ENCODE measurements at regions not wholly inside any gene's neighbourhood (a gene's known extent, or its start where the extent isn't known, plus 50 kb on each side); places are given as distances from the start of the nearest gene placed in this dataset.
A peak's percentile ranks its signal among the peaks of the same experiment; 100 is the strongest.
"Not testable (repeated sequence)": the region's sequence is repeated elsewhere in the genome, so short reads cannot be mapped to it uniquely, and the experiment has no call there.

DNA sequence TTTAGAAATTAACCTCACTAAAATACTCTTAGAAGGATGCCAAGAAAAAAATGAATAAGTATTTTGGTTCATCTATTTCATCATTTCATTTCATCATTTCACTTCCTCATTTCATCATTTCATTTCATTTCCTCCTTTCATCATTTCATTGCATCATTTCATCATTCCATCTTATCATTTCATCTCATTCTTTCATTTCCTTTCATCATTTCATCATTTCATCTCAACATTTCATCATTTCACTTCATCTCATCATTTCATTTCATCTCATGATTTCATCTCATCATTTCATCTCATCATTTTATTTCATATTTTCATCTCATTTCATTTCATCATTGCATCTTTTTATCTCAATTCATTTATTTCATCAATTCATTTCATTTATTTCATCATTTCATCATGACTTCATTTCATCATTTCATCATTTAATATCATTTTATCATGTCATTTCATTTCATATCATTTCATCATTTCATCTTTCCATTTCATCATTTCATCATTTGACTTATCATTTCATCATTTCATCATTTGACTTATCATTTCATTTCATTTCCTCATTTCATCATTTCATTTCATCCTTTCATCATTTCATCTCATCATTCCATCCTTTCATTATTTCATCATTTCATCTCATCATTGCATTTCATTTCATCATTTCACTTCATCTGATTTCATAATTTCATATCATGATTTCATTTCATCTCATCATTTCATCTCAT is 129.9 kb downstream of the ZNF92 start:
- H3K4me3 Mint-ChIP-seq = no peak overlapping the region
- no peaks in the 10 kb centered on the region for H3K4me1 Mint-ChIP-seq
- Histone ChIP-seq H3K9me3 (ENCODE audit: control insufficient read depth in 2 of 2, low read length in 2 of 2) (no peaks in the 10 kb centered on the region), H3K4me1 (ENCODE audit: control insufficient read depth, insufficient read depth, low read length, poor library complexity, severe bottlenecking) (no peaks in the 10 kb centered on the region), H3K4me3 (ENCODE audit: low read depth, low read length) (no peak overlapping the region), H3K36me3 (ENCODE audit: control insufficient read depth, insufficient read depth, low read length) (no peaks in the 10 kb centered on the region), H3K27ac (ENCODE audit: insufficient read depth, low read length, poor library complexity, severe bottlenecking) (no peak overlapping the region), H3K27me3 (ENCODE audit: control insufficient read depth, insufficient read depth, low read length) (no peaks in the 10 kb centered on the region)
- no peak overlapping the region for H3K27ac Mint-ChIP-seq
- H3K36me3 Mint-ChIP-seq = no peaks in the 10 kb centered on the region
- ATAC-seq (ENCODE audit: low read depth in 2 of 2) (no peak), DNase-seq (no peak)
- peaks cover 4% of the 10 kb centered on the region for H3K27me3 Mint-ChIP-seq
- H3K9me3 Mint-ChIP-seq = peaks cover 0 to 3% (median 0%) of the 10 kb centered on the region in 7 donors

DNA sequence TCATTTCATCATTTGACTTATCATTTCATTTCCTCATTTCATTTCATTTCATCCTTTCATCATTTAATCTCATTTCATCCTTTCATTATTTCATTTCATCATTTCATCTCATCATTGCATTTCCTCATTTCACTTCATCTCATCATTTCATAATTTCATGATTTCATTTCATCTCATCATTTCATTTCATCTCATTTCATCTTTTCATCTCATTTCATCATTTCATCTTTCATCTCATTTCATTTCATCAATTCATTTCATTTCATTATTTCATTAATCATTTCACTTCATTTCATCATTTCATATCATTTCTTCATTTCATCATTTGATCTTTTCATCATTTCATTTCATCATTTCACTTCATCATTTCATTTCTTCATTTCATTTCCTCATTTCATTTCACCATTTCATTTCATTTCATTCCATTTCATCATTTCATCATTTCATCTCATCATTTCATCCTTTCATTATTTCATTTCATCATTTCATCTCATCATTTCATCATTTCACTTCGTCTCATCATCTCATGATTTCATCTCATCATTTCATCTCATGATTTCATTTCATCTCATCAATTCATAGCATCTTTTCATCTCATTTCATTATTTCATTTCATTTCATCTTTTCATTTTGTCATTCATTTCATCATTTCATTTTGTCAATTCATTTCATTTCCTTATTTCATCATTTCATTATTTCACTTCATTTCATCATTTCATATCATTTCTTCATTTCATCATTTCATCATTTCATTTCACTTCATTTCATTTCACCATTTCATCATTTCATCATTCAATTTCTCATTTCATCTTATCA is 131.1 kb downstream of the ZNF92 start:
- not testable (repeated sequence) for H3K9me3 Mint-ChIP-seq; H3K27me3 Mint-ChIP-seq; H3K9me3 ChIP-seq (ENCODE audit: control insufficient read depth in 2 of 2, low read length in 2 of 2); H3K27ac Mint-ChIP-seq; H3K36me3 Mint-ChIP-seq; H3K36me3 ChIP-seq (ENCODE audit: control insufficient read depth, insufficient read depth, low read length); H3K4me1 ChIP-seq (ENCODE audit: control insufficient read depth, insufficient read depth, low read length, poor library complexity, severe bottlenecking); H3K27me3 ChIP-seq (ENCODE audit: control insufficient read depth, insufficient read depth, low read length); ATAC-seq (ENCODE audit: low read depth in 2 of 2); H3K4me1 Mint-ChIP-seq; H3K4me3 ChIP-seq (ENCODE audit: low read depth, low read length); DNase-seq; H3K27ac ChIP-seq (ENCODE audit: insufficient read depth, low read length, poor library complexity, severe bottlenecking); H3K4me3 Mint-ChIP-seq

DNA sequence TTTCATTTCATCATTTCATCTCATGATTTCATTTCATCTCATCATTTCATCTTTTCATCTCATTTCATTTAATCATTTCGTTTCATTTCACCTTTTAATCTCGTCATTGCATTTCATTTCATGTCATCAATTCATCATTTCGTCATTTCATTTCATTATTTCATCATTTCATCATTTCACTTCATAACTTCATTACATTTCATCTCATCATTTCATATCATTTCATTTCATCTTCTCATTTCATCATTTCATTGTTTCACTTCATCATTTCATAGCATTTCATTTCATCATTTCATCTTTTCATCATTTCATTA is 131.6 kb downstream of the ZNF92 start:
- H3K27me3 Mint-ChIP-seq; DNase-seq; H3K27ac ChIP-seq (ENCODE audit: insufficient read depth, low read length, poor library complexity, severe bottlenecking); H3K4me3 Mint-ChIP-seq; H3K9me3 ChIP-seq (ENCODE audit: control insufficient read depth in 2 of 2, low read length in 2 of 2); H3K36me3 Mint-ChIP-seq; H3K4me1 Mint-ChIP-seq; H3K27me3 ChIP-seq (ENCODE audit: control insufficient read depth, insufficient read depth, low read length); H3K9me3 Mint-ChIP-seq; H3K27ac Mint-ChIP-seq; H3K4me1 ChIP-seq (ENCODE audit: control insufficient read depth, insufficient read depth, low read length, poor library complexity, severe bottlenecking); H3K4me3 ChIP-seq (ENCODE audit: low read depth, low read length); H3K36me3 ChIP-seq (ENCODE audit: control insufficient read depth, insufficient read depth, low read length); ATAC-seq (ENCODE audit: low read depth in 2 of 2): not testable (repeated sequence)

DNA sequence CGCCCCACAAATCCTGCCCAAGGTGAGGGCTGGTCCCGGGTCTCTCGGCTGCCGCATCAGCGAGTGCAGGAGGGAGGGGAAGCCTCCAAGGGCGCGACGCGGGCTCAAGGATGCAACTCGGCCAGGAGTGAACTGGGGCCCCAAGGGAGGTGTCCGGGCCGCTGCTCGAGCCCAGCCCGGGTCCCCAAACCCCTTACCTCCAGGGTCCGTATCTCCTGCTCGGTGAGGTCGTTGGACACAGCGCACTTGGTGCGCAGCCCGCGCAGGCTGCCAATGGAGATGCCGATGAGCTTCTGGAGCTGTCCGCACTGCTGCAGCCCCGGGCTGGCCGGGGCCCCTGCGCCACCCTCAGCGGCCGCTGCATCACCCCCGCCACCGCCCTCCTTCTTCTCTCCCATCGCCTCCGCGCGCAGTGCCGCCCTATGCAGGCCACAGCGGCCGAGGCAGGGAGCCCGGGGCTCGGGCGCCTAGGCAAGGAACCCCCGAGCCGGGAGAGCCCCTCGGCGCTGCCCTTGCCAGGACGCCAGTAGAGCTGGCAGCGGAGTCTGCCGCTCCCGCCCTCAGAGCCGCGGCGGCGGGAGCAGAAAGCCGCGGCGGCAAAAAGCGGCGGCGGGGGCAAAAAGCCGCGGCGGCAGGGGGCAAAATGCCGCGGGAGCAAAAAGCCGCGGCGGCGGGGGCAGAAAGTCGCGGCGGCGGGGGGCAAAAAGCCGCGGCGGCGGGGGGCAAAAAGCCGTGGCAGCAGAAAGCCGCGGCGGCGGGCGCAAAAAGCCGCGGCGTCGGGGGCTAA is 135.1 kb downstream of the ZNF92 start:
- H3K36me3 ChIP-seq (ENCODE audit: control insufficient read depth, insufficient read depth, low read length); H3K4me3 ChIP-seq (ENCODE audit: low read depth, low read length); H3K4me1 Mint-ChIP-seq; H3K9me3 ChIP-seq (ENCODE audit: control insufficient read depth in 2 of 2, low read length in 2 of 2); H3K27ac ChIP-seq (ENCODE audit: insufficient read depth, low read length, poor library complexity, severe bottlenecking); H3K9me3 Mint-ChIP-seq; H3K27me3 ChIP-seq (ENCODE audit: control insufficient read depth, insufficient read depth, low read length); H3K36me3 Mint-ChIP-seq; ATAC-seq (ENCODE audit: low read depth in 2 of 2); DNase-seq; H3K4me1 ChIP-seq (ENCODE audit: control insufficient read depth, insufficient read depth, low read length, poor library complexity, severe bottlenecking); H3K27ac Mint-ChIP-seq: not testable (repeated sequence)
- Mint-ChIP-seq H3K4me3 (peak overlapping the region in 3 of 4 donors; percentile 43 to 77 (median 43)), H3K27me3 (peaks cover 27% of the 10 kb centered on the region)

DNA sequence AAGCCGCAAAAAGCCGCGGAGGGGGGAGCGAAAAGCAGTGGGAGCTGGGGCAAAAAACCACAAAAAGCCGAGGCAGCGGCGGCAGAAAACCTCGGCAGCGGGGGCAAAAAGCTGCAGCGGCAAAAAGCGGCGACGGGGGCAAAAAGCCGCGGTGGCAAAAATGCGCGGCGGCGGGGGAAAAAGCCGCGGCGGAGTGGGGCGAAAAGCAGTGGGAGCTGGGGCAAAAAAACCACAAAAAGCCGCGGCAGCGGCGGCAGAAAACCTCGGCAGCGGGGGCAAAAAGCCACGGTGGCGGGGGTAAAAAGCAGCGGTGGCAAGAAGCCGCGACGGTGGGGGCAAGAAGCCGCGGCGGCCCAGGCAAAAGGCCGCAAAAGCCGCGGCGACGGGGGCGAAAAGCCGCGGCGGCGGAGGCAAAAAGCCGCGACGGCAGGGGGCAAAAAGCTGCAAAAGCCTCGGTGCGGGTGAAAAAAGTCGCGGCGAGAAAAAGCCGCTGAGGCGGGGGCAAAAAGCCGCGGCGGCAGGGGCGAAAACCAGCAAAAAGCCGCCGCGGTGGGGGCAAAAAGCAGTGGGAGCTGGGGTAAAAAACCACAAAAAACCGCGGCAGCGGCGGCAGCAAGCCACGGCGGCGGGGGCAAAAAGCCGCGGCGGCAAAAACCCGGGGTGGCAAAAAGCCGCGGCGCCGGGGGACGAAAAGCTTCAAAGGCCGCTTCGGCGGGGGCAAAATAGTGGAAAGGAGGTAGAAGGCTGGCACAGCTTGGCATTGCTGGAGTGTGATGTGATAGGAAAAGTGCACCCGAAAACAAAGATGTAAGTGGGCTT is 135.9 kb downstream of the ZNF92 start:
- peaks cover 8% of the 10 kb centered on the region for H3K4me1 ChIP-seq (ENCODE audit: control insufficient read depth, insufficient read depth, low read length, poor library complexity, severe bottlenecking)
- no peak for ATAC-seq (ENCODE audit: low read depth in 2 of 2)
- H3K9me3 Mint-ChIP-seq = peaks cover 0 to 8% (median 0%) of the 10 kb centered on the region in 7 donors
- H3K27ac ChIP-seq (ENCODE audit: insufficient read depth, low read length, poor library complexity, severe bottlenecking) = no peak overlapping the region
- no peaks in the 10 kb centered on the region for H3K36me3 ChIP-seq (ENCODE audit: control insufficient read depth, insufficient read depth, low read length)
- peak in 2 of 3 donors; percentile 8 to 17 for DNase-seq
- no peaks in the 10 kb centered on the region for H3K36me3 Mint-ChIP-seq
- H3K4me3 Mint-ChIP-seq = peak overlapping the region; percentile 54 to 89 (median 78)
- peak overlapping the region; percentile 41 for H3K4me3 ChIP-seq (ENCODE audit: low read depth, low read length)
- peak overlapping the region in 1 of 3 donors; percentile 59 for H3K27ac Mint-ChIP-seq
- H3K4me1 Mint-ChIP-seq = peaks cover 4 to 5% (median 5%) of the 10 kb centered on the region in 4 donors
- no peaks in the 10 kb centered on the region for H3K9me3 ChIP-seq (ENCODE audit: control insufficient read depth in 2 of 2, low read length in 2 of 2)
- peaks cover 12% of the 10 kb centered on the region for H3K27me3 ChIP-seq (ENCODE audit: control insufficient read depth, insufficient read depth, low read length)
- peaks cover 32% of the 10 kb centered on the region for H3K27me3 Mint-ChIP-seq

DNA sequence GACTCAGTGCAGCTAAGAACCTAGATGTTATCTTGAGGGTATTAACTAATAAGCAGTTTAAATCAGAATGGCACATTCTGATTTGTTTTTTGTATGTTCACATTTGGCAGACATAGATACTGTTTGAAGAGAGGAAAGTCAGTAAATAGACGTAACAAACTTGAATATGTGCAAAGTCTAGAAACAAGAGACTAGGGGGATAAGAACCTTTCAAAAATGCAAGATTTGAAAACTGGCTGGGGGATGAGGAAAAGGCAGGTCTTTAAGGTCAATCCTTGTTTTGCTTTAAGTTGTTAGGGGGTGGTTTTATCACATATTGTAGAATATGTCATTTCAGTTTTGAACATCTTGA is 136.5 kb downstream of the ZNF92 start:
- H3K4me1 Mint-ChIP-seq; ATAC-seq (ENCODE audit: low read depth in 2 of 2); H3K36me3 ChIP-seq (ENCODE audit: control insufficient read depth, insufficient read depth, low read length); H3K9me3 Mint-ChIP-seq; H3K36me3 Mint-ChIP-seq; DNase-seq; H3K27ac ChIP-seq (ENCODE audit: insufficient read depth, low read length, poor library complexity, severe bottlenecking); H3K9me3 ChIP-seq (ENCODE audit: control insufficient read depth in 2 of 2, low read length in 2 of 2); H3K4me1 ChIP-seq (ENCODE audit: control insufficient read depth, insufficient read depth, low read length, poor library complexity, severe bottlenecking): not testable (repeated sequence)
- Mint-ChIP-seq H3K27ac (peak overlapping the region in 1 of 3 donors; percentile 59), H3K4me3 (peak overlapping the region; percentile 21 to 89 (median 78)), H3K27me3 (peaks cover 35% of the 10 kb centered on the region)
- peak overlapping the region; percentile 41 for H3K4me3 ChIP-seq (ENCODE audit: low read depth, low read length)
- peaks cover 13% of the 10 kb centered on the region for H3K27me3 ChIP-seq (ENCODE audit: control insufficient read depth, insufficient read depth, low read length)

DNA sequence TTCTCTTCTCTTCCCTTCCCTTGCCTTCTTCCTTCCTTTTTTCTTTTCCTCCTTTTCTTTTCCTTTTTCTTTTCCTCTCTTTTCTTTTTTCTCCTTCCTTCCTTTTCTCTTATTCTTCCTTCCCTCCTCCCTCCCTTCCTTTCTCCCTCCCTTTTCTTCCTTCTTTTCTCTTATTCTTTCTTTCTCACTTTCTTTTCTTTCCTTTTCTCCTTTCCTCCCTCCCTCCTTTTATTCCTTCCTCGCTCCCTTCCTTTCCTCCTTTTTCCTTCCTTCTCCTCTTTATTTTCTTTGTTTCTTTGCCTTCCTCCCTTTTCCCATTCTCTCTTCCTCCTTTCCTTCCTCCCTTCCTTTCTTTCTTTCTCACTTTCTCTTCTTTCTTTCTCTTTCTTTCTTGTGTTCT is 146.1 kb downstream of the ZNF92 start:
- not testable (repeated sequence) for ATAC-seq (ENCODE audit: low read depth in 2 of 2)

More for the DNA sequence above, 146.1 kb downstream of the ZNF92 start:
- H3K4me1 Mint-ChIP-seq; H3K9me3 ChIP-seq (ENCODE audit: control insufficient read depth in 2 of 2, low read length in 2 of 2); H3K36me3 ChIP-seq (ENCODE audit: control insufficient read depth, insufficient read depth, low read length); DNase-seq; H3K27ac Mint-ChIP-seq; H3K27me3 Mint-ChIP-seq; H3K4me1 ChIP-seq (ENCODE audit: control insufficient read depth, insufficient read depth, low read length, poor library complexity, severe bottlenecking); H3K4me3 ChIP-seq (ENCODE audit: low read depth, low read length); H3K9me3 Mint-ChIP-seq; H3K27me3 ChIP-seq (ENCODE audit: control insufficient read depth, insufficient read depth, low read length); H3K4me3 Mint-ChIP-seq; H3K27ac ChIP-seq (ENCODE audit: insufficient read depth, low read length, poor library complexity, severe bottlenecking); H3K36me3 Mint-ChIP-seq: not testable (repeated sequence)
